ENCODE measurements at regions not wholly inside any gene's neighbourhood (a gene's known extent, or its start where the extent isn't known, plus 50 kb on each side); places are given as distances from the start of the nearest gene placed in this dataset.
"Not testable (repeated sequence)": the region's sequence is repeated elsewhere in the genome, so short reads cannot be mapped to it uniquely, and the experiment has no call there.

GRCh38 chr7:66503551-66504031, 125.1 kb upstream of the KCTD7 start:
- DNase-seq: no peak

GRCh38 chr7:66504131-66504530, 124.5 kb upstream of the KCTD7 start:
- no peak for DNase-seq

- no peak for DNase-seq
These were observed 123.7 kb upstream of the KCTD7 start for GRCh38 chr7:66505009-66505408.

- DNase-seq: no peak
These were observed 122.9 kb upstream of the KCTD7 start for GRCh38 chr7:66505531-66506451.

GRCh38 chr7:66506703-66507102, 122.0 kb upstream of the KCTD7 start:
- not testable (repeated sequence) for DNase-seq

- DNase-seq: no peak
These were observed 120.9 kb upstream of the KCTD7 start for GRCh38 chr7:66507764-66508296.

- DNase-seq: no peak
These were observed 120.2 kb upstream of the KCTD7 start for GRCh38 chr7:66508431-66508830.

GRCh38 chr7:66514050-66514449, 114.6 kb upstream of the KCTD7 start:
- DNase-seq: no peak

GRCh38 chr7:66517212-66517909, 111.3 kb upstream of the KCTD7 start:
- no peak for DNase-seq

GRCh38 chr7:66518151-66518691, 110.5 kb upstream of the KCTD7 start:
- DNase-seq: no peak

GRCh38 chr7:66521675-66522074, 107.0 kb upstream of the KCTD7 start:
- DNase-seq: no peak

- DNase-seq: no peak
These were observed 106.2 kb upstream of the KCTD7 start for GRCh38 chr7:66522518-66522917.

GRCh38 chr7:66523409-66523808, 105.3 kb upstream of the KCTD7 start:
- no peak for DNase-seq

- no peak for DNase-seq
These were observed 103.9 kb upstream of the KCTD7 start for GRCh38 chr7:66524738-66525137.

- DNase-seq: not testable (repeated sequence)
These were observed 101.9 kb upstream of the KCTD7 start for GRCh38 chr7:66526782-66527181.

- no peak for DNase-seq
These were observed 100.0 kb upstream of the KCTD7 start for GRCh38 chr7:66528652-66529051.

- no peak for DNase-seq
These were observed 98.6 kb upstream of the KCTD7 start for GRCh38 chr7:66529883-66530610.

GRCh38 chr7:66535414-66536329, 93.0 kb upstream of the KCTD7 start:
- DNase-seq: no peak

GRCh38 chr7:66537380-66537779, 91.3 kb upstream of the KCTD7 start:
- DNase-seq: no peak

- no peak for DNase-seq
These were observed 90.8 kb upstream of the KCTD7 start for GRCh38 chr7:66537876-66538275.

GRCh38 chr7:66539264-66539623, 89.4 kb upstream of the KCTD7 start:
- no peak for DNase-seq

- DNase-seq: no peak
These were observed 88.7 kb upstream of the KCTD7 start for GRCh38 chr7:66539902-66540375.

Measured in NCI-H1048 (cell line).